Liver (tissue), 8 donors: ENCODE measurements at regions not wholly inside any gene's neighbourhood (a gene's known extent, or its start where the extent isn't known, plus 50 kb on each side); places are given as distances from the start of the nearest gene placed in this dataset.

Experiments
- DNase-seq: peaks from one replicate; pipeline ENCODE4 v3.0.0-alpha.2; 2017; ENCODE audit warnings: low spot score
- H3K27ac ChIP-seq, 2 donors: one replicate each; pipeline ENCODE4 v1.7.0; 2013; ENCODE audit warnings: inconsistent platforms in 2 of 2, low read length in 2 of 2, control low read depth in 1 of 2, low read depth in 1 of 2, mild to moderate bottlenecking in 1 of 2
- H3K27me3 ChIP-seq, 4 donors: one replicate each; pipeline versions ENCODE4 v1.6.1 to v1.7.0; 2013; ENCODE audit warnings: low read length in 3 of 4, inconsistent platforms in 1 of 4, mild to moderate bottlenecking in 1 of 4, moderate library complexity in 1 of 4; ENCODE audit not compliant: control insufficient read depth in 4 of 4, insufficient read depth in 4 of 4
- H3K36me3 ChIP-seq, 4 donors: one replicate each; pipeline versions ENCODE4 v1.6.1 to v1.7.0; 2013; ENCODE audit warnings: low read length in 3 of 4, mild to moderate bottlenecking in 3 of 4, low read depth in 1 of 4, moderate library complexity in 1 of 4; ENCODE audit not compliant: control insufficient read depth in 4 of 4, insufficient read depth in 3 of 4
- H3K4me1 ChIP-seq, 4 donors: one replicate each; pipeline versions ENCODE4 v1.6.1 to v1.7.0; 2013; ENCODE audit warnings: low read length in 3 of 4, mild to moderate bottlenecking in 3 of 4, moderate library complexity in 1 of 4; ENCODE audit not compliant: control insufficient read depth in 4 of 4, insufficient read depth in 4 of 4
- H3K4me3 ChIP-seq, 3 donors: one replicate each; pipeline versions ENCODE4 v1.6.1 to v1.7.0; 2013; ENCODE audit warnings: low read length in 3 of 3, control low read depth in 1 of 3, low read depth in 1 of 3, mild to moderate bottlenecking in 1 of 3
- H3K9ac ChIP-seq, 2 donors: one replicate each; pipeline ENCODE4 v1.7.0; 2013; ENCODE audit warnings: low read length in 2 of 2, mild to moderate bottlenecking in 2 of 2, moderate library complexity in 2 of 2, control low read depth in 1 of 2, low read depth in 1 of 2
- H3K9me3 ChIP-seq, 4 donors: one replicate each; pipeline versions ENCODE4 v1.6.1 to v1.7.0; 2013; ENCODE audit warnings: low read length in 3 of 4; ENCODE audit not compliant: control insufficient read depth in 4 of 4
- ATF3 ChIP-seq: IDR thresholded peaks from 2 replicates; pipeline ENCODE4 v1.6.1; 2016; ENCODE audit warnings: antibody characterized with exemption
- CTCF ChIP-seq: fragments of 150-350 bp; IDR thresholded peaks from 2 replicates; pipeline ENCODE4 v1.5.1; 2017; ENCODE audit warnings: improper control_type of control experiment, low read depth, low read length; ENCODE audit not compliant: missing input control
- EGR1 ChIP-seq, 2 donors: IDR thresholded peaks; 2 replicates each; pipeline ENCODE4 v1.6.1; 2016 to 2018; ENCODE audit warnings: antibody characterized with exemption in 2 of 2, low read depth in 2 of 2
- FOXA1 ChIP-seq: IDR thresholded peaks from 2 replicates; pipeline ENCODE4 v1.6.1; 2016; ENCODE audit warnings: antibody characterized with exemption
- FOXA2 ChIP-seq: IDR thresholded peaks from 2 replicates; pipeline ENCODE4 v1.6.1; 2016; ENCODE audit warnings: antibody characterized with exemption
- GABPA ChIP-seq, 2 donors: IDR thresholded peaks in 1 of 2; conservative IDR thresholded peaks in 1 of 2; 2 replicates each; pipeline ENCODE4 v1.6.1; 2016; ENCODE audit warnings: antibody characterized with exemption in 2 of 2, mild to moderate bottlenecking in 1 of 2, moderate library complexity in 1 of 2
- HNF4A ChIP-seq, 2 donors: conservative IDR thresholded peaks; 2 replicates each; pipeline ENCODE4 v1.6.1; 2016; ENCODE audit warnings: antibody characterized with exemption in 2 of 2, mild to moderate bottlenecking in 2 of 2
- HNF4G ChIP-seq: IDR thresholded peaks from 2 replicates; pipeline ENCODE4 v1.6.1; 2016; ENCODE audit warnings: antibody characterized with exemption
- JUND ChIP-seq, 2 donors: IDR thresholded peaks; 2 replicates each; pipeline ENCODE4 v1.6.1; 2016; ENCODE audit warnings: antibody characterized with exemption in 2 of 2
- MAX ChIP-seq: IDR thresholded peaks from 2 replicates; pipeline ENCODE4 v1.6.1; 2016; ENCODE audit warnings: antibody characterized with exemption
- NR2F2 ChIP-seq: IDR thresholded peaks from 2 replicates; pipeline ENCODE4 v1.6.1; 2016; ENCODE audit warnings: antibody characterized with exemption
- RAD21 ChIP-seq, 2 donors: IDR thresholded peaks; 2 replicates each; pipeline ENCODE4 v1.6.1; 2016; ENCODE audit warnings: antibody characterized with exemption in 2 of 2, mild to moderate bottlenecking in 2 of 2
- RXRA ChIP-seq, 2 donors: IDR thresholded peaks; 2 replicates each; pipeline ENCODE4 v1.6.1; 2017 to 2018; ENCODE audit warnings: antibody characterized with exemption in 2 of 2, mild to moderate bottlenecking in 1 of 2
- SP1 ChIP-seq: IDR thresholded peaks from 2 replicates; pipeline ENCODE4 v1.6.1; 2018; ENCODE audit warnings: antibody characterized with exemption, mild to moderate bottlenecking
- TAF1 ChIP-seq: conservative IDR thresholded peaks from 2 replicates; pipeline ENCODE4 v1.6.1; 2016; ENCODE audit warnings: antibody characterized with exemption, mild to moderate bottlenecking
- YY1 ChIP-seq: IDR thresholded peaks from 2 replicates; pipeline ENCODE4 v1.6.1; 2016; ENCODE audit warnings: antibody characterized with exemption, mild to moderate bottlenecking
- WGBS: extraction: QIAGEN DNeasy Blood & Tissue Kit; methylation state at CpG from one replicate; pipeline ENCODE4 v1.1.7; 2013; 5-methylcytosine and 5-hydroxymethylcytosine counted together
- TF ChIP-seq, protein P1 (sequence below): IDR thresholded peaks from 2 replicates; pipeline ENCODE4 v1.6.1; 2016; ENCODE audit warnings: antibody characterized with exemption
- TF ChIP-seq, protein P2 (sequence below): IDR thresholded peaks from 2 replicates; pipeline ENCODE4 v1.6.1; 2016; ENCODE audit warnings: antibody characterized with exemption, mild to moderate bottlenecking
- donor health status: healthy.
- donor health status: healthy.
- donor health status: healthy.
- donor health status: healthy.
- donor health status: healthy.

- TF ChIP-seq, protein P1, sequence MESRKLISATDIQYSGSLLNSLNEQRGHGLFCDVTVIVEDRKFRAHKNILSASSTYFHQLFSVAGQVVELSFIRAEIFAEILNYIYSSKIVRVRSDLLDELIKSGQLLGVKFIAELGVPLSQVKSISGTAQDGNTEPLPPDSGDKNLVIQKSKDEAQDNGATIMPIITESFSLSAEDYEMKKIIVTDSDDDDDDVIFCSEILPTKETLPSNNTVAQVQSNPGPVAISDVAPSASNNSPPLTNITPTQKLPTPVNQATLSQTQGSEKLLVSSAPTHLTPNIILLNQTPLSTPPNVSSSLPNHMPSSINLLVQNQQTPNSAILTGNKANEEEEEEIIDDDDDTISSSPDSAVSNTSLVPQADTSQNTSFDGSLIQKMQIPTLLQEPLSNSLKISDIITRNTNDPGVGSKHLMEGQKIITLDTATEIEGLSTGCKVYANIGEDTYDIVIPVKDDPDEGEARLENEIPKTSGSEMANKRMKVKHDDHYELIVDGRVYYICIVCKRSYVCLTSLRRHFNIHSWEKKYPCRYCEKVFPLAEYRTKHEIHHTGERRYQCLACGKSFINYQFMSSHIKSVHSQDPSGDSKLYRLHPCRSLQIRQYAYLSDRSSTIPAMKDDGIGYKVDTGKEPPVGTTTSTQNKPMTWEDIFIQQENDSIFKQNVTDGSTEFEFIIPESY = no peak
- TF ChIP-seq RXRA (IDR thresholded peaks at IDR 0.05) = no peak
- TF ChIP-seq HNF4G = no peak
Observed at GRCh38 chr14:42802346-42802745, 1195.7 kb downstream of the LRFN5 start (continued).

DNA sequence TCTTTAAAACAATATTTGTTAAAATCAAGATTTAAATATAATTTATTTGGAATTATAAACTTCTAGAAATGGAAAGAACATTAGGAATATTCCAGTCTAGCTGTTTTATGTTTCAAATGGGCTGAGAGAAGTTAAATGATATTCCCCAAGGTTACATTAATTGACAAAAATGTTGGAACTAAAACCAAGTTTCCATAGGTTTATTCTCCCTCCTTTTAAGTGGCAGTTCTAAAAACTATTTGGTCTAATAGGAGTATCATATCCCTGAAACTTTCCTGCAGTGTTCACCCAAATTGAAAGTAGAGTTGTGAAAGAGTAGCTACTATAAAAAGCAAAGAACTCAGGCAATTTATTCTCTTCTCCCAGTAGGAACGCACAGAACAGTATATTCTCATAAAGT lies 1185.5 kb downstream of the LRFN5 start:
- Histone ChIP-seq H3K9me3 (no peaks in the 10 kb centered on the region), H3K36me3 (no peaks in the 10 kb centered on the region), H3K4me3 (no peak overlapping the region), H3K9ac (no peak overlapping the region), H3K27ac (no peak overlapping the region), H3K27me3 (no peaks in the 10 kb centered on the region), H3K4me1 (no peaks in the 10 kb centered on the region)
- TF ChIP-seq CTCF (no peak), SP1 (no peak), FOXA1 (no peak), MAX (no peak), JUND (IDR thresholded peaks at IDR 0.05) (no peak), HNF4A (conservative IDR thresholded peaks at IDR 0.05) (no peak), NR2F2 (no peak), RAD21 (IDR thresholded peaks at IDR 0.05) (no peak), YY1 (no peak), GABPA (IDR thresholded peaks at IDR 0.05 in 1 of 2, conservative IDR thresholded peaks at IDR 0.05 in 1 of 2) (no peak), HNF4G (no peak), RXRA (IDR thresholded peaks at IDR 0.05) (no peak), ATF3 (no peak), EGR1 (IDR thresholded peaks at IDR 0.05; ENCODE audit: low read depth in 2 of 2) (no peak), TAF1 (no peak), FOXA2 (no peak)
- TF ChIP-seq, protein P2, sequence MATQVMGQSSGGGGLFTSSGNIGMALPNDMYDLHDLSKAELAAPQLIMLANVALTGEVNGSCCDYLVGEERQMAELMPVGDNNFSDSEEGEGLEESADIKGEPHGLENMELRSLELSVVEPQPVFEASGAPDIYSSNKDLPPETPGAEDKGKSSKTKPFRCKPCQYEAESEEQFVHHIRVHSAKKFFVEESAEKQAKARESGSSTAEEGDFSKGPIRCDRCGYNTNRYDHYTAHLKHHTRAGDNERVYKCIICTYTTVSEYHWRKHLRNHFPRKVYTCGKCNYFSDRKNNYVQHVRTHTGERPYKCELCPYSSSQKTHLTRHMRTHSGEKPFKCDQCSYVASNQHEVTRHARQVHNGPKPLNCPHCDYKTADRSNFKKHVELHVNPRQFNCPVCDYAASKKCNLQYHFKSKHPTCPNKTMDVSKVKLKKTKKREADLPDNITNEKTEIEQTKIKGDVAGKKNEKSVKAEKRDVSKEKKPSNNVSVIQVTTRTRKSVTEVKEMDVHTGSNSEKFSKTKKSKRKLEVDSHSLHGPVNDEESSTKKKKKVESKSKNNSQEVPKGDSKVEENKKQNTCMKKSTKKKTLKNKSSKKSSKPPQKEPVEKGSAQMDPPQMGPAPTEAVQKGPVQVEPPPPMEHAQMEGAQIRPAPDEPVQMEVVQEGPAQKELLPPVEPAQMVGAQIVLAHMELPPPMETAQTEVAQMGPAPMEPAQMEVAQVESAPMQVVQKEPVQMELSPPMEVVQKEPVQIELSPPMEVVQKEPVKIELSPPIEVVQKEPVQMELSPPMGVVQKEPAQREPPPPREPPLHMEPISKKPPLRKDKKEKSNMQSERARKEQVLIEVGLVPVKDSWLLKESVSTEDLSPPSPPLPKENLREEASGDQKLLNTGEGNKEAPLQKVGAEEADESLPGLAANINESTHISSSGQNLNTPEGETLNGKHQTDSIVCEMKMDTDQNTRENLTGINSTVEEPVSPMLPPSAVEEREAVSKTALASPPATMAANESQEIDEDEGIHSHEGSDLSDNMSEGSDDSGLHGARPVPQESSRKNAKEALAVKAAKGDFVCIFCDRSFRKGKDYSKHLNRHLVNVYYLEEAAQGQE = no peak
- TF ChIP-seq, protein P1 = no peak
- 79% methylated on average over 1 of the region's 1 CpG for WGBS
- DNase-seq = no peak
